GM12873 (cell line): ENCODE measurements at regions not wholly inside any gene's neighbourhood (a gene's known extent, or its start where the extent isn't known, plus 50 kb on each side); places are given as distances from the start of the nearest gene placed in this dataset.

Experiments
- TF ChIP-seq, protein P1 (sequence below): IDR thresholded peaks from 2 replicates; pipeline ENCODE4 v1.5.1; 2012; ENCODE audit warnings: low read depth, mild to moderate bottlenecking, moderate library complexity, low read length, control low read depth; ENCODE audit not compliant: insufficient read depth; ENCODE audit errors: missing control alignments

DNA sequence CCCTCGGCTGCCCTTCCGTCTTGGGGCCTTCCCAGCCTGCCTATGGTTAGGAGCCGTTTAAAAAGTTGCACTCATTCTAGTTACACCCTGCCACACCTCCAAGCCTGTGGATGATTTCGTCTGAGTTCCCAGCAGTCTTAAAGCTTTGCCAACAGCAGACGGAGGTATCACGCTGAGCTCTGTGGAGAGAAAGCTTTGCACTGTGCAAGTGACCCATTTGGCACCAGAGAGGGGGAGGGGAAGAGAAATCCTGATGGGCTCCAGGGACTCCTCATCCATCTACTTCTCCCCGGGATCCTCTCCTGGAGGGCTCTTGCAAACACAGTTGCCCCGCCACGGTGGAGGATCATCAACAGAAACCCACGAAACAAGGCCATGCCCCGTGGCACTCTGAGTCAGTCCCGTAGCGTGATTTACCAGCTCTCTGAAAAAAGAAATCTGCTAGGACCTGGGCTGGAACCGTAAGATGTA, 98.8 kb upstream of the CITED2 start:
- TF ChIP-seq, protein P1, sequence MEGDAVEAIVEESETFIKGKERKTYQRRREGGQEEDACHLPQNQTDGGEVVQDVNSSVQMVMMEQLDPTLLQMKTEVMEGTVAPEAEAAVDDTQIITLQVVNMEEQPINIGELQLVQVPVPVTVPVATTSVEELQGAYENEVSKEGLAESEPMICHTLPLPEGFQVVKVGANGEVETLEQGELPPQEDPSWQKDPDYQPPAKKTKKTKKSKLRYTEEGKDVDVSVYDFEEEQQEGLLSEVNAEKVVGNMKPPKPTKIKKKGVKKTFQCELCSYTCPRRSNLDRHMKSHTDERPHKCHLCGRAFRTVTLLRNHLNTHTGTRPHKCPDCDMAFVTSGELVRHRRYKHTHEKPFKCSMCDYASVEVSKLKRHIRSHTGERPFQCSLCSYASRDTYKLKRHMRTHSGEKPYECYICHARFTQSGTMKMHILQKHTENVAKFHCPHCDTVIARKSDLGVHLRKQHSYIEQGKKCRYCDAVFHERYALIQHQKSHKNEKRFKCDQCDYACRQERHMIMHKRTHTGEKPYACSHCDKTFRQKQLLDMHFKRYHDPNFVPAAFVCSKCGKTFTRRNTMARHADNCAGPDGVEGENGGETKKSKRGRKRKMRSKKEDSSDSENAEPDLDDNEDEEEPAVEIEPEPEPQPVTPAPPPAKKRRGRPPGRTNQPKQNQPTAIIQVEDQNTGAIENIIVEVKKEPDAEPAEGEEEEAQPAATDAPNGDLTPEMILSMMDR = no peak

DNA sequence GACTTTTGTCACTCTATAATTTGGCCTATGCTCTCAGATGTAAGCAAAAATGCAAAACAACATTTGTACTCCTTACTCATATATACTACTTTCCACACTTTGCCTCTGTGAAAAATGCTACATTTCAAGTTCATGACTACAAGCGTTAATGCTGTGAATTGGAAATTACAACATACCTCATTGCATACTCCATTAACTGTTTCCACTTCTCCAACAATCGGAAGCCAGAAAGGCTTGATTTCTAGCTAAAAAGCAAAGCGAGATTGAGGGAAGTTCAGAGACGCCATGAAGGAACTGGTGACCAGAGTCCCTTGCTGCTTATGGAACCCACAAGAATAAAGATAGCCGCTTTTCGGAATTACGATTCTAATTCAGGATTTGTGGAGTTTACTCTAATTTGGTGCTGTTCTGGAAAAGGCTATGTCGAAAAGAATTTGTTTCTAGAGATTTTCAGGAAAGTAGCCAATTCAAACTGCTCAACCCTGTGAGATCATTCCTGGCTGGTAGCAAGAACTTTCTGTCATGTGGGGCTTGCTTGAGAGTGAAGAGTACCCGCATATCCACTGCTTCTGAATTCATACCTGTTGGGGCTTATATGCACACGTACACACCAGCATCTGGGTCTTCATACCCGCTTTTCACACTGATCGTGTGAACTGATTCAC, 98.0 kb upstream of the CITED2 start:
- TF ChIP-seq, protein P1 = no peak

DNA sequence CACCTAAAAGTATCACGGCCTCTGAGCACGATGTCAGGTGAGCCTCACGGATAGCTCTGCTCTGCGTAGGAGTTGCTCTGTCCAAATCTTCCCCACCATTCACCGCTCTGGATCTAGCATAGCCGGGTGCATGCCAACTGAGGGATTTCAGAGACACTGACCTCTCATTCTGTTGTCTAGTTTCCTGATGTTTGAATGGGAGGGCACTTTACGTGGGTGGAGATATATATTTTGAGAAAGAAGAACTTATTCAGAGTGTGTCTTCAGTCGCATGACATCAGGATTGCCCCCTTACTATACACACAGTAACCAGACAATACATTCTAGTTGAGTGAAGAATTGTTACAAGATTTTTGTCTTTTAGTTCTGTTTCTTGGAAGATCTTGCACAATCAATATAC, 96.5 kb upstream of the CITED2 start:
- TF ChIP-seq, protein P1 = no peak

DNA sequence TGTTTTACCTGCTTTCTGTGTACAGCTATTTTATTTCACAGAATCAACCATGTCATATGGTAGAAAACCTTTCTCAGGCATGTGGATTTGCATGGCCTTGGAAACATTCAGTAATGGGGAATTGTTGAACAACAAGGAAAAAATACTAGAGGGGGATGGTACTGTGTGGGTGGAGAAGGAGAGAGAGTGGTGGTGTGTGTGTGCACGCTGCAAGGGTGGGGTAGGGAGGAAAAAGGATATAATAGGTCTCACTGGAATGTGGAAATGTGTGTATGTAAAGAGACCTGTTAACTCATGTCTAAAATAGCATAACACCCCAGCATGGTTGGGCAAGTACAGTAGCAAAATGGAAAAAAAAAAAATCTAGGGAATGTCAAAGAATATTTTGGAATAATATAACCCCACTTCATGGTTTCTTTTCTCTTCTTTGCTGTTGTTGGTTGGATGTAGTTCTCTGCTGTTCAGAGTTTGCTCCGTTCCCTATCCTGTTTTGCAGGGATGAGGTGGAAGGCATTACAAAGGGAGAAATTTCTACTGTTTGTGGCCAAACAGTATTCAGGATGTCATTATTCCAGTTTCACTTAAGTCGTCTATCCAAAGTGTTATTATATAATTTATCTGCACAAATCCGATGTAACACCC, 93.9 kb upstream of the CITED2 start:
- TF ChIP-seq, protein P1 = no peak

DNA sequence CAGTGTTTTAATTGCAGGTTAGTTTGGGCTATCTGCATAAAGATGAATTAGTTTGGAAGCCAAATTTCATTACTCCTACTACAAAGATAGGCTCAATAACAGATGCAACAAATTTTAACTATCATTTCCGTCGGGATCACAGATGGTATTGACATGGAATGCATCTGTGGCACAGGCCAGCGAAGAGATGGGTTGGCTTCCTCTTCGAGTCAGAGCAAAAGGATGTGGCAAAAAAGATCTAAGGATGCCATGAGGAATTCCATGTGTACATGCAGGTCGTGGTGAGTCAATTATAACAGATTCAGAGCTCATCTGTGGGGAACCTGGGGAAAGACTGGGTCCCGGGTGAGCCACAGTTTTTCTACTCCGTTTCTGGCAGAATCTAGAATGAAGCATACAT, 83.0 kb upstream of the CITED2 start:
- TF ChIP-seq, protein P1 = no peak

DNA sequence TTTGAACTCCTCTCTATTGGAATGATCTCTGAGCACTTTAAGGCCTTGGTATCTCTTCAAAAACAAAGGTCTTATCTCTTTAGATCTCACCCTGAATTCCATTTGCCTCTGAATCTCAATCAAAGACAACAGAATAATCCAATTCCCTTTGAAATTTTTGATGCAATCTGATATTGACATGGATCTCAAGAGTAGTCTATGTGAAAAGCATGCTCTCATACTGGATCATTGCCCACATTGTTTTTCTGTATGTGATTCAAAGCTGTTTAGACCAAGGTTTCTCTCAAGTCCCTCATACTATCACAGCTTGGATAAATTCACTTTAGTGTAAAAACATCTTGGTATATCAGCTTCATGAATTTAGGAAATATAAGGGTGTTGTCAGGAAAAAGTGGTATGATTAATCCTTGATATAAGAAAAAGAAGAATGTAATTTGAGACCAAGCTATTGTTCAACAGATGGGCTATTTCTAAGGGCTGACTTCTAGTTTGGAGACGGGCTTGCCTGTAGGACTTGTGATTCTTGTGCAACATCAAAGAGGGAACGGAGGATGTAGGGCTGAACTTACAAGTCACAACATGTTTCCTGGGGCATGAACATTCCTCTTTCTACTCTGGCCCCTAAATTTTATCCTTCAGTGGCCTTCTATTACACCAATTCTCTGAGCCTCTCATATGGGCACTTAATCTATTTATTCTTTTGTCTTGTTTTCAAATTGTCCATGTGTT, 77.9 kb upstream of the CITED2 start:
- TF ChIP-seq, protein P1 = no peak

DNA sequence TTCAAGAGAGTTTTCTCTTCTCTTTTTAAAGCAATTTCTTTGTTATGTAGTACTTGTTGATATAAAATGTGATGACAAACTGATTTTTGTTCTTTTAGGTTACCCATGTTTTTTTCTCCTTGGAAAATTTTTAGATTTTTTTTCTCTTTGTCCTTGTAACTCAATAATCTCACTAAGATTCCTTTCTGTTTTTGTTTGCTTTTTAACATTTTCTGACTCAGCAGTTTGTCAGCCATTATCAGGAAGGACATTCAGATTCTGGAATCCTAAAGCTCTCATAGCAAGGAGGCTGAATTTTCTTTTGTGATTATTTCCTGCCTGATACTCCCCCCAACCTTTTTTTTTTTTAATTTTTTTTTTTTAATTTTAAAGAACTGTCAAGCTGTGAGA, 75.2 kb upstream of the CITED2 start:
- TF ChIP-seq, protein P1 = no peak
